Right cardiac atrium (tissue), 5 donors: ENCODE measurements at regions not wholly inside any gene's neighbourhood (a gene's known extent, or its start where the extent isn't known, plus 50 kb on each side); places are given as distances from the start of the nearest gene placed in this dataset.
"Not testable (repeated sequence)": the region's sequence is repeated elsewhere in the genome, so short reads cannot be mapped to it uniquely, and the experiment has no call there.

Experiments
- ATAC-seq, 2 donors: fragments of 200-7000 bp; cut with Tn5 transposase; one replicate each; pipeline versions ENCODE4 v1.8.0 to v1.9.1; 2020; ENCODE audit warnings: moderate library complexity in 2 of 2, mild to moderate bottlenecking in 1 of 2
- DNase-seq, 3 donors: peaks; one replicate each; pipeline ENCODE4 v3.0.0-alpha.2; 2020
- H3K27ac ChIP-seq: one replicate; pipeline ENCODE4 v1.5.1; 2013; ENCODE audit warnings: mild to moderate bottlenecking, low read length, control low read depth, moderate library complexity
- H3K27me3 ChIP-seq: one replicate; pipeline ENCODE4 v1.6.1; 2013; ENCODE audit not compliant: control insufficient read depth, insufficient read depth
- H3K4me1 ChIP-seq: one replicate; pipeline ENCODE4 v1.6.1; 2013; ENCODE audit warnings: low read length; ENCODE audit not compliant: control insufficient read depth, insufficient read depth
- H3K4me3 ChIP-seq: one replicate; pipeline ENCODE4 v1.5.1; 2013; ENCODE audit warnings: low read length, control low read depth
- H3K9me3 ChIP-seq: one replicate; pipeline ENCODE4 v1.6.1; 2013; ENCODE audit warnings: low read length; ENCODE audit not compliant: control insufficient read depth
- WGBS: extraction: QIAGEN DNeasy Blood & Tissue Kit; methylation state at CpG from one replicate; pipeline ENCODE4 v1.1.7; 2013; 5-methylcytosine and 5-hydroxymethylcytosine counted together
- intact Hi-C, 4 donors: fragments of 100-400 bp; cut with DNase I; formaldehyde crosslinking; loops; one replicate each; pipeline versions ENCODE4 v1.11.0 to v1.14.0; 2022 to 2023
- donor health status: healthy with polysubstance abuse.
- donor health status: DM: no; HTN: yes; CAD: no.
- donor health status: DM: no; HTN: no; CAD: no.
- donor health status: DM: no; HTN: yes; CAD: no; lungs with severe emphysema.
- donor health status: DM: yes; HTN: yes; CAD: no.

DNA sequence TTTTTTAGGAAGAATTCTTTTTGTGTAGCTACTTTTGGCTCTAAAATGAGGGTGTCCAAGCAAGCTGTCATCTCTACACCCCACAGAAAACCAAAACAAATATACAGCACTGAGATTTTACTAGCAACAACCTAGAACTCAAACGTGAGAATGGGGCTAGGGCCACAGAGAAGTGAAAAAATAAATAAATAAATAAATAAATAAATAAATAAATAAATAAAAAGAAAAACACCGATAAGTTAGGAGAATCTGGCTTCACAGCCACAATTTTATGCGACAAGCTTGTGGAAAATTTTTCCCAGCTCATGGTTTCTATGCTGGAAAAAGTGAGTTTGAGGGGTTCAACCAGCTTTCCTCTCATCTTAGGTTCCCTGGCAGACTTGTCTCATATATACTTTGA lies 324.6 kb upstream of the TACR3 start:
- Histone ChIP-seq H3K27me3 (no peaks in the 10 kb centered on the region), H3K27ac (no peak overlapping the region), H3K4me1 (no peaks in the 10 kb centered on the region), H3K4me3 (no peak overlapping the region), H3K9me3 (no peaks in the 10 kb centered on the region)
- ATAC-seq (no peak), DNase-seq (no peak)
- intact Hi-C loops = no loop called here
- 76% methylated on average over 3 of the region's 3 CpGs for WGBS

DNA sequence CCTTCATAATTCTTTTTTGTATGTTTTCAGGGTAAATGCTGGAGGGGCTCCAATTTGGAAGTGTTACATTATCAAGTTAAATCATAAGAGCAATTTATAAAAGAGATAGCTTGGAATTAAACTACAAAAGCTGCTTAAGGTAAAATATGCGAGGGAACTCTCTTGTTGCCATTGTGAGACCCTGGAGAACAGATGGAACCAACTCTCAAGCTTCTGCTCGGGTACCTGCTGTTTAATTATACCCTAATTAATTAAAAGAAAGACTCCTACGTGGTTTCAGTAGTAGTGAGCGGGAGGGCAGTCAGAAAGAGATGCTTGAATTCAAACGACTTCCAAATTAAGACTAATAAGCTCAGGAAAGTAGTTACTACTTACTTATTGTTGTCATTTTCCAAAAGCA lies 313.1 kb upstream of the TACR3 start:
- H3K4me1 ChIP-seq = no peaks in the 10 kb centered on the region
- no peak overlapping the region for H3K4me3 ChIP-seq
- H3K9me3 ChIP-seq = no peaks in the 10 kb centered on the region
- no peak for ATAC-seq
- H3K27me3 ChIP-seq = no peaks in the 10 kb centered on the region
- intact Hi-C loops = no loop called here
- H3K27ac ChIP-seq = no peak overlapping the region
- 62% methylated on average over 5 of the region's 5 CpGs for WGBS
- DNase-seq = no peak

DNA sequence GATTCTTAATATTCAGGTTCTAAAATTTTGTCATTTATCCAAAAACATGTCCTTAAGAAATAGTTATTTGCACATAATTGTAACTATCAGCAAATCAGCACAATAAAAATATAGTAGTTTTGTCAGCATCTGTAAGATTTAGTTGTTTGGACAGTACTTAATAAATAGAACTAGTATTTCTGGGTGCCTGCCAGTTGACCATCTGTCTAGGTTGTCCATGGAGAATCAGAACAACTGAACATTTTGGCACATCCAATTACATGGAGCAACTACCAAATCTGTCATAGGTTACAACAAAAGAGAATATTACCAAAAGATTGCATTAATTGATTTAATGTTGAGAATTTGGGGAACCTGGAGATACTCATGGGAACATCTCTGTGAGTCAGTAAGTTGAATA lies 305.5 kb upstream of the TACR3 start:
- no peaks in the 10 kb centered on the region for H3K9me3 ChIP-seq
- ATAC-seq = no peak
- intact Hi-C loops = no loop called here

DNA sequence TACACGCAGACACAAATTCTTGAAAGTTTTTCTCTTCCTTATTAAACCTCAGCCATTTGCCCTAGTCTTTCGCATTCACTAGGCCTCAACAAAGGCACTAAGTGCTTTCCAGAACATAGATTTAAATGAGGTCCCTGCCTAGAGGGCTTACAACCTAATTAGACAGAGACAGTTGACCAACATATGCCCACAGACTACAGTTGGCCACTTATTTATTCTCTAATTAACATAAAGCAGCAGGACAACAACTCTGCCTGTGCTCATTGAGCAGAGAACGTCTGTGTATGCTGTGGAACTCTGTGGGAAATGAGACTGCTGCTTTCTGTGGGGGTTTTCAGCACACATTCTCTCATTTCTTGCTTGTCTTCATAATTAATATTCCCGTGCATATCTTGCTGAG lies 303.0 kb upstream of the TACR3 start:
- DNase-seq (no peak), ATAC-seq (no peak)
- 74% methylated on average over 4 of the region's 4 CpGs for WGBS
- Histone ChIP-seq H3K4me3 (no peak overlapping the region), H3K4me1 (no peaks in the 10 kb centered on the region), H3K9me3 (no peaks in the 10 kb centered on the region), H3K27me3 (no peaks in the 10 kb centered on the region), H3K27ac (no peak overlapping the region)
- intact Hi-C loops = no loop called here

More for the DNA sequence above, 305.5 kb upstream of the TACR3 start:
- DNase-seq = no peak
- Histone ChIP-seq H3K4me1 (no peaks in the 10 kb centered on the region), H3K4me3 (no peak overlapping the region), H3K27ac (no peak overlapping the region), H3K27me3 (no peaks in the 10 kb centered on the region)

DNA sequence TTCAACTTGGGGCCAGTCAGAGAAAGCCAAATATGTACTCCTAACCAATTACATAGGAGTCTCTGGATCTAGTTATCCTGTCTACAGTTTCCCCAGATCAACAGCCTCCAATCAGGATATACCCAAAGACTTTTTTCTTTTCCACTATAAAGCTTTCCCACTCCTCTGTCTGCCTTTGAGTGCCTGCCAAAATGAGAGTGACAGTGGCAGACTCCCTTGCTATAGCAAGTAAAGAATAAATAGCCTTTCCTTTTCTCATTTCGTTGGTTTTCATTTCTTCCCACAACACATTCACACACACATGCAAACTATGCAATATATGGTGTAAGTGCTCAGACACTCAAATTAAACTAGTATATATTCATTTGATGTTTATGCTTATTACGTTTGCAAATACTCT lies 302.4 kb upstream of the TACR3 start:
- ATAC-seq (no peak), DNase-seq (no peak)
- intact Hi-C loops = no loop called here
- H3K4me3 ChIP-seq = no peak overlapping the region
- no peaks in the 10 kb centered on the region for H3K4me1 ChIP-seq
- H3K9me3 ChIP-seq = no peaks in the 10 kb centered on the region
- no peaks in the 10 kb centered on the region for H3K27me3 ChIP-seq
- no peak overlapping the region for H3K27ac ChIP-seq
- WGBS = 51% methylated on average over 2 of the region's 2 CpGs

- H3K27me3 ChIP-seq = no peaks in the 10 kb centered on the region
- H3K4me3 ChIP-seq = no peak overlapping the region
- intact Hi-C loops = no loop called here
- no peak overlapping the region for H3K27ac ChIP-seq
- no peaks in the 10 kb centered on the region for H3K4me1 ChIP-seq
- no peak for DNase-seq
- WGBS = 90% methylated on average over 3 of the region's 3 CpGs
- ATAC-seq = no peak
- no peaks in the 10 kb centered on the region for H3K9me3 ChIP-seq
Observed at GRCh38 chr4:104020641-104021040, 300.9 kb upstream of the TACR3 start.

DNA sequence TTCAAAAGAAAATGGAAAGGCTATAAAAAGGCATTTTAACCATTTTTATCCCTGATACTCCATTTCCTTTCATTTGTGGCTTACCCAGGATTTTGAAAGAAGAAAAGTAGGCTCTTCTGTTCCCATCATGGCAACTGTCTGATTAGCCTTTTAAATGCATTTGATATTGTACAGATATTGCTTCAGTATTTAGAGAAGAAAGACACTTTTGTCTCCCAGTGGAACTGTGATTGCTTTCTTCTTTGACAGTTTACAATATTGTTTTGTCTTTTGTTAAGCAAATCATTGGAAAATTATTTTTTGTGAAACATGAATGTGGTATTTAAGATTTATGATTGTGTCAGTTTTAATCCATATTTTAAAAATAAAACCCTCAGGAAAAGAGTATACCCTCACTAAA lies 297.4 kb upstream of the TACR3 start:
- intact Hi-C loops = no loop called here

GRCh38 chr4:104015680-104016079 lies 295.9 kb upstream of the TACR3 start:
- Histone ChIP-seq H3K27me3 (no peaks in the 10 kb centered on the region), H3K4me3 (no peak overlapping the region), H3K4me1 (no peaks in the 10 kb centered on the region), H3K9me3 (no peaks in the 10 kb centered on the region), H3K27ac (no peak overlapping the region)
- no peak for DNase-seq
- intact Hi-C loops = no loop called here
- WGBS = 22% methylated on average over 2 of the region's 2 CpGs
- no peak for ATAC-seq

More for the DNA sequence above, 297.4 kb upstream of the TACR3 start:
- H3K4me1 ChIP-seq = no peaks in the 10 kb centered on the region
- H3K4me3 ChIP-seq = no peak overlapping the region
- H3K27ac ChIP-seq = no peak overlapping the region
- ATAC-seq (no peak), DNase-seq (no peak)
- H3K27me3 ChIP-seq = no peaks in the 10 kb centered on the region
- H3K9me3 ChIP-seq = no peaks in the 10 kb centered on the region

DNA sequence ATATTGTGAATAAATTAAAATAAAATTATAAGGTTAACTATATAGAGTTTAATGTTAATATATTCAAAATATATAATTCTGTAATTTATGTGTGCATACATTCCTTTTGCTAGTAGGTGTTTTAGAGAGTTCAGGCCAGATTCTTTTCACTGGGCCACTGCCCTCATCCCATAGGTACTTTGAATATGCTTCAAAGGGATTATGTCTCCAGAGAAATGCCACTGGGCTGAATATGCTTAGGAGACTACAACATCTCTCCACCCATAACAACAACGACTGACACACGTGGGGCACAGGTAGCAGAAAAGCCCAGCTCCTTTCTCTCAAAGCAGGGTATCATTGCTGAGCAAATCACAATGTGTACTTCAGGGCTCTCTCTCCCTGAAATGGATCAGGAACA lies 290.9 kb upstream of the TACR3 start:
- Histone ChIP-seq H3K4me1 (no peaks in the 10 kb centered on the region), H3K9me3 (no peaks in the 10 kb centered on the region), H3K4me3 (no peak overlapping the region), H3K27ac (no peak overlapping the region), H3K27me3 (no peaks in the 10 kb centered on the region)
- intact Hi-C loops = no loop called here
- ATAC-seq (no peak), DNase-seq (no peak)
- WGBS = 64% methylated on average over 2 of the region's 2 CpGs

GRCh38 chr4:104002318-104002717 lies 282.5 kb upstream of the TACR3 start:
- H3K4me3 ChIP-seq, H3K9me3 ChIP-seq, intact Hi-C loops, H3K4me1 ChIP-seq, DNase-seq, H3K27me3 ChIP-seq, ATAC-seq, H3K27ac ChIP-seq: not testable (repeated sequence)
- WGBS = 81% methylated on average over 6 of the region's 6 CpGs

DNA sequence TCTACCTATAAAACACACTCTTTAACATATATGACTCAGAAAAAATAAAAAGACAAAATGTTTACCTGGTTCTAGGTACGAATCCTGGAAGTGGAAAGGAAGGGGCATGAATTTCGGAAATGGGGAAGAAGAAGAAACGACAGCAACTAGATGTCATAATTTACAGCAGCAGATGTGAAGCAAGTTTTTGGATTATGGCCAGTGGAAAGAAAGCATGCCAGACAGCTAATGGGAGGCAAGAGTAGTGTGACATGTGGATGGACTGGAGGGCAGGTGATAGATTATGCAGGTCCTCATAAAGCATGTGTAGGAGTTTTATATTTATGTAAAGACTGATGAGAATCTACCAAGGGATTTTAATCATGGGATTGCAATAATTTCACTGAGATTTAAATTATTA lies 279.0 kb upstream of the TACR3 start:
- Histone ChIP-seq H3K4me3 (no peak overlapping the region), H3K27ac (no peak overlapping the region), H3K4me1 (no peaks in the 10 kb centered on the region), H3K9me3 (no peaks in the 10 kb centered on the region), H3K27me3 (no peaks in the 10 kb centered on the region)
- 73% methylated on average over 3 of the region's 3 CpGs for WGBS
- no peak for ATAC-seq
- no peak for DNase-seq
- intact Hi-C loops = no loop called here

- Histone ChIP-seq H3K9me3 (no peaks in the 10 kb centered on the region), H3K4me1 (no peaks in the 10 kb centered on the region), H3K27ac (no peak overlapping the region), H3K27me3 (no peaks in the 10 kb centered on the region), H3K4me3 (no peak overlapping the region)
- WGBS = 21% methylated on average over 2 of the region's 2 CpGs
- intact Hi-C loops = no loop called here
- ATAC-seq (peak in 1 of 2 donors; percentile 47), DNase-seq (no peak)
Observed at GRCh38 chr4:103996637-103997036, 276.9 kb upstream of the TACR3 start.
